GM18502 (cell line): ENCODE measurements at regions not wholly inside any gene's neighbourhood (a gene's known extent, or its start where the extent isn't known, plus 50 kb on each side); places are given as distances from the start of the nearest gene placed in this dataset.

Experiments
- ATAC-seq: cut with Tn5 transposase; IDR thresholded peaks from one replicate; pipeline ENCODE4 v1.9.1; 2021; ENCODE audit warnings: mild to moderate bottlenecking; ENCODE audit not compliant: unreplicated experiment, poor library complexity

DNA sequence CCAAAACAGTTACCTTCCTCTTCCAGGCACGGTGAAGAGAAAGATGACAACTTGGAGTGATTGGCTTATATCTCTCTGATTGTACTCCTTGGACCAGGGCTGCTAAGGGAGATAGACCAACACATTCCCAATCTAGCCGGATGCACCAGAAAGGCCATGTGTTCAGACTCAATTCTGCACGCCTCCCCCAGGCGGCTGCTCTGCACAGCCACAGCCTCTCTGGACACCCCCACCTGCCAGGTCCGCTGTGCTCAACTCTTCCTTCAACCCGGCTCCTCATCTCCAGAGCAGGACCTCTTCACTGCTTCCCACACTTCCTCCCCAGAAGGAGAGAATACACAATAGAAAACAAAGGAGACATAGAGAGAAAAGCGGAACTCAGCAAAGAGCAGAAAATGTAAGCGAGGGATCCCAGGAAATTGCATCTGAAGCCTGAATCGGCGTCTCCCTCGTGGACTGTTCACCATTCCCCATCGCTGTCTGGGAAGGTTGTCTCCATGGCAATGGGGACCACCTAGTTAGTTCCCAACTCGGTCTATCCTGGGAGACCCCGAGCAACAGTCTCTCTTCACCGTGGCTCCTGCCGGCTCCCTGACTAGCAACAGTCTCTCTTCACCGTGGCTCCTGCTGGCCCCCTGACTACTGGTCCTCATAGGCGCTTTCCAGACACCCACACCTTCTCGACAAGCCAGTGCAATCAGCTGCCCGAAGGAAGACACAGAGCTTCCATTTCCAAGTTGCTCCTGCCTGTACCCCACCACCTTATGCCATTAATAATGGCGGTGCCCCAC, 361.7 kb upstream of the MYT1L start:
- ATAC-seq = no peak

DNA sequence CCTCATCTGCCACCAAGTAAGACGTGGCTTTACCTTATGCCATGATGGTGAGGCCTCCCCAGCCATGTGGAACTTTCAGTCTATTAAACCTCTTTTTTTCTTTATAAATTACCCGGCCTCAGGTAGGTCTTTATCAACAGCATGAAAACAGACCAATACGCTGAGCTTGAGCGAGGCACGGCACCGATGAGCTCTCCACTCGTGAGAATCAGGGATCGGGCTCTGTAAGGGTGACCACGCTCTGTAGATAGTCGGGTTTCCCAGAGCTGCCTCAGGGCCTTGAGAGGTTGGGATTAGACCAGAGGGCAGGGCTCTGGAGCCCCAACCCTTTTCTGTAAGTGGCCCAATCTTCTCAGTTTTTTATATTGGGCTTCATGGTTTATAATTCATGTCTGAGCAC, 360.3 kb upstream of the MYT1L start:
- no peak for ATAC-seq

DNA sequence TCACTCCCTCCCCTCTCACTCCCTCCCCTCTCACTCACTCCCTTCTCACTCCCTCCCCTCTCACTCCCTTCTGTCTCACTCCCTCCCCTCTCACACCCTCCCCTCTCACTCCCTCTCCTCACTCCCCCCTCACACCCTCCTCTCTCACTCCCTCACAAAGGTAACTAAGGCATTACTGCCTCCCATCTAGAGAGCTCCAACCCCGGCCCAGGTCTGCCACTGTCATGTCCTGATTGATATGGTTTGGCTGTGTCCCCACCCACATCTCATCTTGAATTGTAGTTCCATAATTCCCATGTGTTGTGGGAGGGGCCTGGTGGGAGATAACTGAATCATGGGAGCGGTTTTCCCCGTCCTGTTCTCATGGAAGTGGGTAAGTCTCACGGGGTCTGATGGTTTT, 359.9 kb upstream of the MYT1L start:
- ATAC-seq = no peak

DNA sequence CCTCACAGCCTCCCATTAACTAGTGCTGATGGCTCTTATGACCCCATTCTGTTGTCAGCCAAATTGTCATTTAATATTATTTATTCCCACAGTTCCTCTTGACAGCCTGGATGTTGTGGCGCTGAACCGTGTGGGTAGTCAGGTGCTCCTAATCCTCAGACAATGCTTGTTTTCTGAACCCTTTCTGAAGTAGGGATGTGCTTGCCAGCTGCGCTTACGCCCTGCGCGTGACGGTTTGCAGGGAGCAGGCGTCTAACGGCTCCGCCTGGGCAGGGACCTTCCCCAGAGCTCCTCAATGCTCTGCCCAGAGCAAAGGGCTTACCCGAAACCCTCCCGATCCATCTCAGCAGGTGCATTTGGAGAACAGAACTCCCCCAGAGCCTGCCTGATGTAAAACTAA, 358.2 kb upstream of the MYT1L start:
- ATAC-seq = no peak

DNA sequence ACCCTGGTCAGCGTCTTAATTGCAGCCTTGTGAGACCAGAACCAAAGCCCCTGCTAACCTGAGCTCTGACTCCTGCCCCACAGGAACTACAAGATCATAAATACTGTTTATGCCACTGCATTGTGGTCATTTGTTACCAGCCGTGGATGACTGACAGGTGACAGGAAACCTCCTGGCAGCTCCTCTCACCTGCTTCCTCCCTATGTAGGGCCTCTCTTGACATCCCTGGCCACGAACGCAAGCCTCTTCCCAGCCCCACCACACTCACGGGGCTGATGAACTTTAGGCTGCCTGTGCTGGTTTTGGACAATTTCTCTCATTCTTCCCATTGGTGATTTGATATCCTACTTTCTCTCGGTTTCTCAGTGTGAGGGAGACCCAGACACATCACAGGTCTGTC, 357.2 kb upstream of the MYT1L start:
- no peak for ATAC-seq

DNA sequence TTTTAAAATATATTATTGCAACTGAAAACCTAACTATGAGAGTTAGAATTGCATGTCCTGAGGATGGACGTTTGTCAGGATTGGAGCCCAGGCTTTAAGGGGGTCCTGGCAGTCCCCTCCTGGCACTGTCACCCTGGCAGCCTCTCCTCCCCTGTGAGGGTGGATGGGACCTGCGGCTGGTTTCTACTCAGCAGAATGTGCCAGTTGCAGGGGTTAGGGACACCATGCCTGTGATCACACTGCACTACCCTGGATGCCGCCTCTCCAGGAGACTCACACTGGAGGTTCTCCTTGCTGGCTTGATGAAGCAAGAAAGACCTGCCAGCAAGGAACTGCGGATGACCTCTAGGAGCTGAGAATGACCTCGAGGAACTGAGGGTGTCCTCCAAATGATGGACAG, 356.7 kb upstream of the MYT1L start:
- no peak for ATAC-seq

DNA sequence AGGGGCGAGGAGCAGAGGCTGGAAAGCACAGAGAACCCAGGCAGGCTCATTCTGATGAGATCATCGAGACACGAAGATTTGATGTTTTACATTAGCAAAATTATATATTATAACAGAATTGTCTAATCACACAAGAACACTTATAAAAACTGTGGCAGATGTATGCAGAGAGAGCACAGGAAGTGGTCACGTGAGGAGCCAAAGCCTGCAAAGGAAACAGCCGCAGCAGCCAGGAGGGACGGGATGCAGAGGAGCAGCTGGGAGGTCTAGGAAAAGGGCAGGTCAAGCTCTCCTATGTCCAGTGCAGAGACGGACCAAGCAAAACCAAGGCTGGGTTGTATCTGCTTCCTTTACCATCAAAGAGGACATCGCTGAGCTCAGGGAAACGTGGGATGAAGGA, 355.1 kb upstream of the MYT1L start:
- ATAC-seq = no peak

DNA sequence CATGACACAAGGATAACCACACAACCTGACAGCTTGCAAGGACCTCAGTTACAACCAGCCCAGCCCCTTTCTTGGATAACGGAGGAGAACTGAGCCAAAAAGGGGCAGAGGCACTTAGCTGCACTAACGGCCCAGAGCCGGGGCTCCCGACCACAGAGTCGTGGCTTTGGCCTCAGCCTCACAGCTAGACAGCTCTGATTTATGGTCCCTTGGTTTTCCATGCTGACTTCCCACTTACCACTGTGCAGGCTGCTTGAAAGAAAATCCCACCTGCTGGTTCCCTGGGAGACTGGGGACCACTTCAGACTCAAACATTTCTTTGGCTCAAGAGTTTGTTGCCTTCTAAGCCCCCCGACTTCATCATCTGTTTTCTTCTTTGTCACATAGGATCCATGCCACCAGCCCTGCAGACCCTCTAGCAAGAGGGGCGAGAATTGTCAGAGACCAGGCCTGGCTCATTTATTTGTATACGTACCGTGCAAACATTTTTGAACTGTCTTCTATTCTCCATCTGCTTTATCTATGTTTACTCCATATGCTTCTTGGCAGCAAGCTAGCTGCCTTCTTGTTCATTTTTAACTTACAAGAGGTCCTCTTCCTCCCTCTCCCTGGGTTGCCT, 352.6 kb upstream of the MYT1L start:
- no peak for ATAC-seq

DNA sequence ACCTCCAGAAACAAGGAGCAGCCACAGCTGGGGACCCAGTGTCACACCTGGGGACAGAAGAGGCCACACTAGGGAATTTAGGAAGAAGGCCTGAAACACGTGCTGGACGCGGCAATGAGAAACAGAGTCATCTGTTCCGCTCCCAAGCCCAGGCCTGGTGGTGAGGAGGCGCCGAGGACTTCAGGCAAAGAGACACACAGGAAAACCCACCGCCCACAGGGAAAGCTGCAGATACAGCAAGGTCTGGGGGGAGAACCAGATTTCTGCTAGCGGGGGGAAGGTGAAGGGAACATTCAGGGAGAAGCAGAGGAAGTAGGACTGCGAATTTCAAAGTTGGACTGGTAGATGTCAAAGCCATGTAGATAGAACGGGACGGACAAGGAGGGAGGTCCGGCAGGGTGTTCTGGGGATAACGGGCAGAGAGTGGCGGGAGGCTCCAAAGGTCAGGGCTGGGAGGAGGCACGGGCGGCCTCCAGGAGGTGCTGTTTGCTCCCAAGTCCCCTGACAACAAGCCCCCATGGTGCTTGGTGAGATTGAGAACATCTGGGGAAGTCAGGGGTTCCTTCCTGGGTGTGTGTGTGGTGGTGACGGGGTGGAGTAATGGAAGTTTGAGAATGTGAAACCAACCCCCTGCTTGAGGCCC, 351.7 kb upstream of the MYT1L start:
- no peak for ATAC-seq

DNA sequence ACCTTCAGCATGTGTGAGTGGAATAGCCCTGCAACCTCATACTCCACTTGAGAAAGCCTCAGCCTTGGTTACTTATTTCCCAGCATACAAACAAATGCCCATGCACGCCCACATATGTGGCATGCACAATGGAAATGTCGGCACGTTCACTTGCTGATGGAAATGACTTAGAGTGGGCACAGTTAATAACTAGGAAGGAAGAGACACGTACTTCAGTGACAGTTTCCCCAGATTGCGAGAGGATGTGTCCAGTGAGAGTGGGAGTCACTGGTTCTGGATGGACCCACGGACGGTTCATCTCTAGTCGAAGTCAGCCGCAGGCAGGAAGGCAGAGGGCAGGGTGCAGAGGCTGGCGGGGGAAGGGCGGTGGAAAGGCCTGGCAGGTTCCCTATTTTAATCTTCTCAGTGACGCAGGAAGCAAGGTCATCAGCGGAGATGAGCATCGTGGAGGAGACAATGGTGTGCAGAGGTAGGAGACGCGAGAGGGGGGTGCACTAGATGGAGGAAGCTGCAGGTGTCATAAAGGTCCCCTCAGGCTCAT, 350.7 kb upstream of the MYT1L start:
- no peak for ATAC-seq

DNA sequence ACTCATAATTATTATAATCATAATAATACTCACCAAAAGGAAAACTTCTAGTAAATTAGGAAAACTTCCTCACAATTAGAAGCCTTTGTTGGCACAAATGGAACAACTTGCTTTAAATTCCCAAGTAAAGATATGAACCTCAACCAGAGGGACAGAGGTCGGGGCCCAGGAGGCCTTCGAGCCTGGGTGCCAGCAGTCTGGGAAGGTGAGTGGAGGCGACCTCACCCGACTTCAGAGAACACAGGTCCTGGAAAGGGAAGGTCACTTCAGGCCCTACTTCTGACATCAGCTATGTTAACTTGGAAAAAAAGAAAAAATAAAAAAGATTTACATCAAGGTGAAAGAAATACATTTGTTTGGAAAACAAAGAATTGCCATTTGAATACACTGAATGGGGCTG, 350.0 kb upstream of the MYT1L start:
- no peak for ATAC-seq

DNA sequence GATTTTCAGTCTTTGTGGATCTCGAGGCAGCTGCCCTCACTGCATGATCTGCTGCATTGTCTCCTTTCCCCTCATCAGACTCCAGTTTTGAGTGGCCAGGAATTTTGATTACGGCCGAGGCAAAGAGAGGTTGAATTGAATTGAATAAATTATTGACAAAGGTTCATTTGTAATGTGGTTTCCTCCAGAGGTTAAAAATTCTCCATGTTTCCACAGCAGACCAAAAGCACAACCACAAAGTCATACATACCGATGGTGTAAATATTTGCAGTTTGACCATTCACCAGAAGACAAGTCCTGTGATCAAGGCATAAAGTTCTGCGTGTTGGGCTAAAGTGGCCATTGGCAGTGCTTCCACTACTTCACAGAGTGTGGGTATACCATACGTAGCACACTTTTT, 343.8 kb upstream of the MYT1L start:
- ATAC-seq = no peak

DNA sequence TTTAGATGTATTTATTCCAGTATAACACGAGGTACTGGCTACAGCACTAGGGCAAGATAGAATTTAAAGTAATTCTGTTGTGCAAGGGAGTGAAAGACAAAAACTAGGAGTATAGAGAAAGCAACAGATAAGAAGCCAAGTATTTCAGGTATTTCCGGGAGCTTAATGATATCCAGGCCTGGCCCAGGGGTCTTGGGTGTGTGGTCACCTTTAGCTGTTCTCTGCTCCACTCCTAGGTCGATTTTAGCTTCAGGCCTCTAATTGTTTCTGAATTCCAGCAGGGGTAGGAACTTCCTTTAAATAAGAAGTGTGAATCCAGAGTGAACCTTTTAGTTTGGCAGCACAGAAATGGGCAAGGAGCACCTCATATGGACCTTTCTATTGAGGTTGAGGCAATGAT, 342.3 kb upstream of the MYT1L start:
- ATAC-seq = no peak

DNA sequence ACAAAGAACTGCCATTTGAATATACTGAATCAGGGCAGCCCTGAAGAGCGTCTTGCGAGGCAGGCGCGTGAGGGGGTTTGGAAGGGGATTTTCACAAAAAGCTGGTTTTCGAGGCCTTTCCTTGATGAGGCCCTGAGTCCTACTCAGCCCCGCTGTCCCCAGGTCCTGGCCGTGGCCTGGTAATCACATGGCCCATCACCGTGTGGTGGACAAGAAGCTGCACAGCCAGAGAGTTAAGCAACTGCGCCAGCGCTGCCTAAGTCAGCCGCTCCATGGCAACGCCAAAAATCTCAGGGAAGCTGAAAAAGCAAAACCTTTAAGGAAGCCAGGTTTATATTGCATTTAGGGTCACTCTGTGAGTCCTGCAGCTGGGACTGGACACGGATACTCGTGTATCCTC, 341.2 kb upstream of the MYT1L start:
- no peak for ATAC-seq

DNA sequence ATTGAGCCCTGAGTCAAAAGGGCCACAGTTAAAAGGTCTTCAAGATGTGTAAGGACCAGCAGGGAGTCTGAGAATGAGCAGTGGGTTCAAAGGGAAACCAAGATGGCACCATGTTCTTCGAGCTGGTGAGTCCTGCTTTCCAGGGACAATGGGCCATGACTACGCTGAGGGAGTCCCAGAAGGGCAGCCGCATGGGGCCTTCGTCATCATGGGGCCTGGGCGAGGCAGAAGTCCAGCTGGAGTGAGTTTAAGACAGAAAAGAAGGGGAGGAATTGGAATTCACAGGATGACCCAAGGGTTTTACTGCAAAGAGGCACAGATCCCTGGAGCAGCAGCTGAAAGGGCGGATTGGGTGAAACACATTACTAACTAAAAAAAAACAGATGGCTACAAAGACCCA, 340.8 kb upstream of the MYT1L start:
- ATAC-seq = no peak

DNA sequence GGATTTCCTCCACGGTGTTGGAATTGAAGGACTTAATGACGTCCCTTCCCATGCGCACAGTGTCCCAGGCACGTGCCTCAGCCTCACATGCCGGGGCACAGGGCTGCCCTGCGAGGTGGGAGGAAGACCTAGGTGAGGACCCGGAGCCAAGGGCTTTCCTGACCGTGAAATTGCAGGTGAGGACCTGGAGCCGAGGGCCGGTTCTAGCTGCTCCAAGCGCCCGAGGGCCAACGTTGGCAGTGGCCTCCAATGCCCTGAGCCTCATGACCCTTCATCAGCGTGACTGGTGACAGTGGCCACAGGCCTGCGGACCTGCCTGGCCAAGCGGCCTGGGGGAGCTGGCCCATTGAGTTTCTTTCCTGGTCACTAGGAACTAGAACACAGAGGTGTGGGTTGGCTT, 338.2 kb upstream of the MYT1L start:
- no peak for ATAC-seq

DNA sequence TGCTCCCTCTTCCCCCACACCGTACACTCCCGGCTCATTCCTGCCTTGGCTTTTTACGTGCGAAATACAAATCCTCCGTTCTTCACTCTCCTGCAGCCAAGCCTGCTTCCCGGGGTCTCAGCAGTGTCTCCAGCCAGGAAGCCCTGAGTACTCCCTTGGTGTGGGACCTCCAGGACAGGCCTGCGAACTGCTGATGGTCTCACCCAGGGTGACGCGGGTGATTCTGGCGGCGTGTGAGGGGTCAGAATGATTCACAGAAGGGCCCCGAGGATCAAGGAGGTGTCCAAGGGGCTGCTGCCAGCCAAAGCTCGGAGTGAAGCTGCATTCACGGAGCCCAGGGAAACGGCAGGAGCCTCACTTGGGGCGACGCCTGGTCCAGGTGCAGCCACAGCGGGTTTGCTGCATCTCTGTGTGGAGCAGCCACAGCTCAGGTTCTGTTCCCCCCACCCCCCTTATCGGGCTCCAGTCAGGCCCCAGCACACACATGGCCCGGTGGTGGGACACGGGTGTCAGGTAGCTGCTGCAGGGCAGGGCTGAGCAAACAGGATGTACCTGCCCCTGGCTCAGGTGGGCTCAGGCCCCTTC, 337.7 kb upstream of the MYT1L start:
- no peak for ATAC-seq

DNA sequence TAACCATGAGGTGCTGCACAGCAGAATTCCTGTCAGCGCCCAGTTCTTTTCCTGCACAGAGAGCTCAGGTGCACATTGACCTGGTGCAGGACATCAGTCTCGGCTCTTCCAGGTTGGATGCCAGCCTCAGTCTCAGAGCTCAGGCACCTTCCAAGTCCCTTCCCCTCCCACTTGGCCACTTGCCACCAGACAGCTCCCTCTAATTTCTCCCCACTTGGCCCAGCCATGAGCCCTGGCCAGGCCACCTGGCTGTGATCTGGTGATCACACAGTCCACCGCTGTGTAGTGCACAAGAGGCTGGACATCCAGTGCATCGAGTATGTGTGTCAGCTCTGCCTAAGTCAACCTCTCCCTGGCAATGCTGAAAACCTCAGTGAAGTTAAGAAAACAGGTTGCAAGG, 336.6 kb upstream of the MYT1L start:
- ATAC-seq = no peak

DNA sequence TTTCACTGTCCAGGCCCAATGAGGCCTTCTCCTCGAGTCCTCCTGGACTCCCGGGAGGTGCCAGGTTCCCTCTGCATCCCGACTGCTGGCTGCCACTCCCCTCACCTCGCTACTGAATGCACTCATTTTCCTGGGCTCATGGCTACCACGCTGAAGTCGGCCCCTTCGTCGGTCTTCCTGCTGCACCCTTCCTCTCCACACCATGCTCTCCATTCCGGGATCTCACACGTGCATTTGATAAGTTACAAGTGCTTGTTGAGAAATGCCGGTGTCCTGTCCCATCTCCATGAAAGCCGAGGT, 334.7 kb upstream of the MYT1L start:
- no peak for ATAC-seq

DNA sequence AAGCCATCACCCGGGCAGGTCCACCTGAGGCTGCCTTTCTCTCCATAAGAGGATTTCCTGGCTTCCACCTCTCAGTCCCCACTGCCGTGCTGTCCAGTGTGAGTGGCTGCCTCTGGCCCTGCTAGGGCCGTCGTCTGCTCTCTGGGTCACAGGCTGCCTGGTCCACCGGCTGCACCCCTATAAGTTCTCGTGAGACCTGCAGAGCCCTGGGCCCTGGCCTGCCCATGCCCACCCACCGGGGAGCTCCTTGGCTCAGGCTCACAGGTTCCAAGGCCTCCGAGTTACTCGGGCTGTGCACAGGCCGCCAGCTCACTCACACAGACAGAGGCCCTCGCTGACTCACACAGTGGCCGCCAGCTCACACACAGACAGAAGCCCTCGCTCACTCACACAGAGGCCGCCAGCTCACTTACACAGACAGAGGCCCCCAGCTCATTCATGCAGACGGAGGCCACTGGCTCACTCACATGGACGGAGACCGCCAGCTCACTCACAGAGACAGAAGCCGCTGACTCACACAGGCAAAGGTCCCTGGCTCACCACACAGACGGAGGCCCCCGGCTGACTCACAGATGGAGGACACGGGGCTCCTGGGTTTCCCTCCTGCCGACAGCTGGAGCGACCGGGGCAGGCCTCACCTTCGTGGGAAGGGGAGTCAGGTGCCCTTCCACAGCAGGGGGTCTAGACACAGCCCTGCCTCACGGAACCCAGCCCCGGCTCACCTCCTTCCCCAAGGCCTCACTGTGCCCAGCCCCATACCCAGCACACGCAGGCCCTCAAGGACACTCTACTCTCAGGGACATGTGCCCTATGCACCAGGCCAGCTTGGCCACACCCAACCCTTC, 334.1 kb upstream of the MYT1L start:
- no peak for ATAC-seq
